GM20431 (cell line): ENCODE measurements at regions not wholly inside any gene's neighbourhood (a gene's known extent, or its start where the extent isn't known, plus 50 kb on each side); places are given as distances from the start of the nearest gene placed in this dataset.
"Not testable (repeated sequence)": the region's sequence is repeated elsewhere in the genome, so short reads cannot be mapped to it uniquely, and the experiment has no call there.

Experiments used
- in situ Hi-C: fragments of 300-500 bp; cut with MseI, MboI; formaldehyde crosslinking; loops from one replicate; pipeline ENCODE4 v1.15.0; 2020; ENCODE audit warnings: low sequenced_read_pairs; ENCODE audit not compliant: unreplicated experiment

GRCh38 chr2:49692022-49692421 lies 537.7 kb upstream of the FSHR start:
- in situ Hi-C loops: not testable (repeated sequence)

GRCh38 chr2:49687918-49688317 lies 533.6 kb upstream of the FSHR start:
- in situ Hi-C loops: no loop called here

- in situ Hi-C loops: no loop called here
These were observed 532.7 kb upstream of the FSHR start for GRCh38 chr2:49686897-49687442.

- in situ Hi-C loops: no loop called here
These were observed 532.0 kb upstream of the FSHR start for GRCh38 chr2:49686291-49686690.

GRCh38 chr2:49677227-49677626 lies 522.9 kb upstream of the FSHR start:
- in situ Hi-C loops: no loop called here

- in situ Hi-C loops: no loop called here
These were observed 510.5 kb upstream of the FSHR start for GRCh38 chr2:49664827-49665226.

GRCh38 chr2:49661809-49662208 lies 507.5 kb upstream of the FSHR start:
- in situ Hi-C loops: no loop called here

GRCh38 chr2:49656853-49657252 lies 502.5 kb upstream of the FSHR start:
- in situ Hi-C loops: no loop called here

- in situ Hi-C loops: no loop called here
These were observed 488.8 kb upstream of the FSHR start for GRCh38 chr2:49643149-49643548.

- in situ Hi-C loops: no loop called here
These were observed 486.3 kb upstream of the FSHR start for GRCh38 chr2:49640630-49641029.

GRCh38 chr2:49621016-49621415 lies 466.7 kb upstream of the FSHR start:
- in situ Hi-C loops: no loop called here

GRCh38 chr2:49619804-49620203 lies 465.5 kb upstream of the FSHR start:
- in situ Hi-C loops: no loop called here

- in situ Hi-C loops: no loop called here
These were observed 464.2 kb upstream of the FSHR start for GRCh38 chr2:49618491-49618890.

- in situ Hi-C loops: no loop called here
These were observed 462.5 kb upstream of the FSHR start for GRCh38 chr2:49616800-49617199.

GRCh38 chr2:49611796-49612195 lies 457.5 kb upstream of the FSHR start:
- in situ Hi-C loops: not testable (repeated sequence)

- in situ Hi-C loops: no loop called here
These were observed 446.2 kb upstream of the FSHR start for GRCh38 chr2:49600524-49600923.

GRCh38 chr2:49598231-49598630 lies 443.9 kb upstream of the FSHR start:
- in situ Hi-C loops: no loop called here

GRCh38 chr2:49585921-49586320 lies 431.6 kb upstream of the FSHR start:
- in situ Hi-C loops: no loop called here

GRCh38 chr2:49582946-49583345 lies 428.6 kb upstream of the FSHR start:
- in situ Hi-C loops: no loop called here

- in situ Hi-C loops: no loop called here
These were observed 422.7 kb upstream of the FSHR start for GRCh38 chr2:49577041-49577440.

GRCh38 chr2:49569176-49569575 lies 414.9 kb upstream of the FSHR start:
- in situ Hi-C loops: no loop called here

- in situ Hi-C loops: no loop called here
These were observed 413.7 kb upstream of the FSHR start for GRCh38 chr2:49567811-49568600.
